ENCODE measurements at regions not wholly inside any gene's neighbourhood (a gene's known extent, or its start where the extent isn't known, plus 50 kb on each side); places are given as distances from the start of the nearest gene placed in this dataset.
"Not testable (repeated sequence)": the region's sequence is repeated elsewhere in the genome, so short reads cannot be mapped to it uniquely, and the experiment has no call there.

- peaks cover 6% of the 10 kb centered on the region for H3K4me1 Mint-ChIP-seq
- no peak for DNase-seq
- intact Hi-C loops (cut with micrococcal nuclease) = no loop called here
- no peak overlapping the region for H3K27ac Mint-ChIP-seq
- H3K36me3 Mint-ChIP-seq (ENCODE audit: low read depth) = peaks cover 44% of the 10 kb centered on the region
- peaks cover 29% of the 10 kb centered on the region for H3K9me3 Mint-ChIP-seq
- no peaks in the 10 kb centered on the region for H3K27me3 Mint-ChIP-seq
- no peak overlapping the region for H3K4me3 Mint-ChIP-seq
Measured at GRCh38 chr12:46569826-46570439, 197.4 kb upstream of the SLC38A2 start.

- no peak for DNase-seq
- H3K4me3 Mint-ChIP-seq = no peak overlapping the region
- peaks cover 36% of the 10 kb centered on the region for H3K9me3 Mint-ChIP-seq
- H3K4me1 Mint-ChIP-seq = peaks cover 8% of the 10 kb centered on the region
- H3K27ac Mint-ChIP-seq = no peak overlapping the region
- H3K27me3 Mint-ChIP-seq = no peaks in the 10 kb centered on the region
- H3K36me3 Mint-ChIP-seq (ENCODE audit: low read depth) = peaks cover 50% of the 10 kb centered on the region
- intact Hi-C loops (cut with micrococcal nuclease) = no loop called here
Measured at GRCh38 chr12:46567667-46568066, 195.1 kb upstream of the SLC38A2 start.

- Mint-ChIP-seq H3K4me3 (peak overlapping the region; percentile 33), H3K27ac (peak overlapping the region; percentile 61), H3K27me3 (no peaks in the 10 kb centered on the region), H3K4me1 (peaks cover 24% of the 10 kb centered on the region), H3K9me3 (peaks cover 38% of the 10 kb centered on the region), H3K36me3 (ENCODE audit: low read depth) (peaks cover 37% of the 10 kb centered on the region)
- no peak for DNase-seq
- intact Hi-C loops (cut with micrococcal nuclease) = no loop called here
Measured at GRCh38 chr12:46562625-46563225, 190.2 kb upstream of the SLC38A2 start.

GRCh38 chr12:46561769-46562624, 189.4 kb upstream of the SLC38A2 start:
- H3K27me3 Mint-ChIP-seq; DNase-seq; H3K4me3 Mint-ChIP-seq; intact Hi-C loops (cut with micrococcal nuclease): not testable (repeated sequence)
- Mint-ChIP-seq H3K9me3 (peaks cover 39% of the 10 kb centered on the region), H3K36me3 (ENCODE audit: low read depth) (peaks cover 35% of the 10 kb centered on the region), H3K27ac (peak overlapping the region; percentile 61), H3K4me1 (peaks cover 27% of the 10 kb centered on the region)

GRCh38 chr12:46560874-46561273, 188.3 kb upstream of the SLC38A2 start:
- Mint-ChIP-seq H3K4me1 (peaks cover 33% of the 10 kb centered on the region), H3K27me3 (no peaks in the 10 kb centered on the region), H3K27ac (no peak overlapping the region), H3K4me3 (no peak overlapping the region), H3K9me3 (peaks cover 33% of the 10 kb centered on the region), H3K36me3 (ENCODE audit: low read depth) (peaks cover 32% of the 10 kb centered on the region)
- intact Hi-C loops (cut with micrococcal nuclease) = no loop called here
- no peak for DNase-seq

- intact Hi-C loops (cut with micrococcal nuclease) = no loop called here
- peaks cover 34% of the 10 kb centered on the region for H3K36me3 Mint-ChIP-seq (ENCODE audit: low read depth)
- no peak overlapping the region for H3K4me3 Mint-ChIP-seq
- H3K27ac Mint-ChIP-seq = no peak overlapping the region
- H3K4me1 Mint-ChIP-seq = peaks cover 37% of the 10 kb centered on the region
- H3K9me3 Mint-ChIP-seq = peaks cover 29% of the 10 kb centered on the region
- DNase-seq = no peak
- H3K27me3 Mint-ChIP-seq = no peaks in the 10 kb centered on the region
Measured at GRCh38 chr12:46560089-46560488, 187.5 kb upstream of the SLC38A2 start.

- Mint-ChIP-seq H3K4me3 (no peak overlapping the region), H3K36me3 (ENCODE audit: low read depth) (peaks cover 31% of the 10 kb centered on the region), H3K4me1 (peaks cover 38% of the 10 kb centered on the region), H3K27ac (no peak overlapping the region), H3K9me3 (peaks cover 25% of the 10 kb centered on the region), H3K27me3 (no peaks in the 10 kb centered on the region)
- intact Hi-C loops (cut with micrococcal nuclease) = loop anchor here (5.0 to 10.0 kb wide), 2 partner anchors 48 to 1015 kb away; no protein-coding TSS in a partner anchor
- no peak for DNase-seq
Measured at GRCh38 chr12:46559311-46559710, 186.7 kb upstream of the SLC38A2 start.

- no peak for DNase-seq
- H3K4me1 Mint-ChIP-seq = peaks cover 40% of the 10 kb centered on the region
- H3K27me3 Mint-ChIP-seq = no peaks in the 10 kb centered on the region
- peaks cover 29% of the 10 kb centered on the region for H3K36me3 Mint-ChIP-seq (ENCODE audit: low read depth)
- intact Hi-C loops (cut with micrococcal nuclease) = loop anchor here (5.0 to 10.0 kb wide), 2 partner anchors 49 to 1016 kb away; no protein-coding TSS in a partner anchor
- no peak overlapping the region for H3K27ac Mint-ChIP-seq
- peaks cover 23% of the 10 kb centered on the region for H3K9me3 Mint-ChIP-seq
- no peak overlapping the region for H3K4me3 Mint-ChIP-seq
Measured at GRCh38 chr12:46558677-46559076, 186.1 kb upstream of the SLC38A2 start.

- no peak for DNase-seq
- Mint-ChIP-seq H3K27me3 (no peaks in the 10 kb centered on the region), H3K36me3 (ENCODE audit: low read depth) (peaks cover 28% of the 10 kb centered on the region), H3K9me3 (peaks cover 23% of the 10 kb centered on the region), H3K4me3 (no peak overlapping the region), H3K4me1 (peaks cover 38% of the 10 kb centered on the region), H3K27ac (peak overlapping the region; percentile 64)
- intact Hi-C loops (cut with micrococcal nuclease) = loop anchor here (1.0 to 10.0 kb wide), 3 partner anchors 8 to 1017 kb away; no protein-coding TSS in a partner anchor
Measured at GRCh38 chr12:46557539-46558373, 185.2 kb upstream of the SLC38A2 start.

- DNase-seq = no peak
- peaks cover 23% of the 10 kb centered on the region for H3K36me3 Mint-ChIP-seq (ENCODE audit: low read depth)
- H3K4me1 Mint-ChIP-seq = peaks cover 34% of the 10 kb centered on the region
- H3K4me3 Mint-ChIP-seq = no peak overlapping the region
- intact Hi-C loops (cut with micrococcal nuclease) = loop anchor here (1.0 to 10.0 kb wide), 3 partner anchors 8 to 1018 kb away; no protein-coding TSS in a partner anchor
- peaks cover 23% of the 10 kb centered on the region for H3K9me3 Mint-ChIP-seq
- H3K27me3 Mint-ChIP-seq = no peaks in the 10 kb centered on the region
- peak overlapping the region; percentile 78 for H3K27ac Mint-ChIP-seq
Measured at GRCh38 chr12:46556819-46557524, 184.4 kb upstream of the SLC38A2 start.

- Mint-ChIP-seq H3K36me3 (ENCODE audit: low read depth) (peaks cover 23% of the 10 kb centered on the region), H3K9me3 (peaks cover 23% of the 10 kb centered on the region), H3K4me3 (no peak overlapping the region), H3K27ac (no peak overlapping the region), H3K27me3 (no peaks in the 10 kb centered on the region), H3K4me1 (peaks cover 38% of the 10 kb centered on the region)
- DNase-seq = no peak
- intact Hi-C loops (cut with micrococcal nuclease) = loop anchor here (5.0 to 10.0 kb wide), 2 partner anchors 51 to 1019 kb away; no protein-coding TSS in a partner anchor
Measured at GRCh38 chr12:46556105-46556559, 183.6 kb upstream of the SLC38A2 start.

GRCh38 chr12:46555406-46555852, 182.9 kb upstream of the SLC38A2 start:
- peaks cover 23% of the 10 kb centered on the region for H3K36me3 Mint-ChIP-seq (ENCODE audit: low read depth)
- intact Hi-C loops (cut with micrococcal nuclease) = loop anchor here (5.0 to 10.0 kb wide), 2 partner anchors 52 to 1019 kb away; no protein-coding TSS in a partner anchor
- H3K27me3 Mint-ChIP-seq = no peaks in the 10 kb centered on the region
- H3K4me3 Mint-ChIP-seq = no peak overlapping the region
- H3K9me3 Mint-ChIP-seq = peaks cover 23% of the 10 kb centered on the region
- DNase-seq = no peak
- peak overlapping the region; percentile 61 for H3K27ac Mint-ChIP-seq
- H3K4me1 Mint-ChIP-seq = peaks cover 42% of the 10 kb centered on the region

All from activated CD4-positive, alpha-beta T cell treated with anti-CD3 and anti-CD28 coated beads, Interleukin-2, amount 10 ng/mL, durations not matched to agents 24 days and 14 days (primary cell).